Endothelial cell of umbilical vein (primary cell): ENCODE measurements at regions not wholly inside any gene's neighbourhood (a gene's known extent, or its start where the extent isn't known, plus 50 kb on each side); places are given as distances from the start of the nearest gene placed in this dataset.

Source experiments
- BruUV-seq: library from RNA; stranded (reverse); fragments of 400-500 nt; replicated peaks from 2 replicates; lab custom pipeline; 2021; lab: Mats Ljungman, UMichigan
- CTCF ChIA-PET: fragments of 300-600, 350-600 bp; sonication (Branson Sonifier 250); formaldehyde crosslinking; loops from one replicate; lab custom pipeline; 2021; ENCODE audit warnings: antibody characterized with exemption, inconsistent platforms; lab: Charles Lee
- POLR2A ChIA-PET: fragments of 300-600, 350-600 bp; sonication (Branson Sonifier 250); formaldehyde crosslinking; loops from one replicate; lab custom pipeline; 2021; ENCODE audit warnings: antibody characterized with exemption, inconsistent platforms; lab: Charles Lee
- DNase-seq: peaks from one replicate; pipeline ENCODE4 v3.0.0-alpha.2; 2011; ENCODE audit warnings: low read depth, low spot score
- FAIRE-seq: peaks from 2 replicates; lab custom pipeline; 2011; peaks lifted over from hg19 to GRCh38; lab: Jason Lieb, UNC
- H2AFZ ChIP-seq: 2 replicates; pipeline ENCODE4 v1.6.0; 2012; ENCODE audit warnings: low read depth, low read length, control low read depth, inconsistent platforms
- H3K27ac ChIP-seq: 2 replicates; pipeline ENCODE4 v1.5.1; 2011; ENCODE audit warnings: low read depth, mild to moderate bottlenecking, control low read depth, low read length, moderate library complexity; ENCODE audit not compliant: insufficient read depth
- H3K27me3 ChIP-seq, 2 experiments: 2 replicates each; pipeline versions ENCODE4 v1.6.0 to v1.6.1; 2011; ENCODE audit warnings: low read length in 2 of 2, mixed read lengths in 1 of 2; ENCODE audit not compliant: control insufficient read depth in 2 of 2, insufficient read depth in 2 of 2
- H3K36me3 ChIP-seq, 2 experiments: 2 replicates in 1 of 2; 3 replicates in 1 of 2; pipeline ENCODE4 v1.5.1; 2011; ENCODE audit warnings: low read length in 2 of 2, mild to moderate bottlenecking in 1 of 2, moderate library complexity in 1 of 2; ENCODE audit not compliant: control insufficient read depth in 2 of 2, insufficient read depth in 2 of 2; ENCODE audit errors: extremely low read depth in 1 of 2
- H3K4me1 ChIP-seq: 3 replicates; pipeline ENCODE4 v1.5.1; 2011; ENCODE audit warnings: mild to moderate bottlenecking, low read length; ENCODE audit not compliant: control insufficient read depth, insufficient read depth; ENCODE audit errors: extremely low read depth
- H3K4me2 ChIP-seq: 2 replicates; pipeline ENCODE4 v1.6.1; 2011; ENCODE audit warnings: low read length, control low read depth, mixed read lengths; ENCODE audit not compliant: insufficient read depth
- H3K4me3 ChIP-seq, 3 experiments: fragments of 200-600 bp in 1 of 3; sonication (generic), shearing (Covaris generic) in 1 of 3; replicated peaks in 1 of 3; 2 replicates each; pipeline ENCODE4 v1.5.1; 2011 to 2016; ENCODE audit warnings: control low read depth in 3 of 3, low read length in 3 of 3, mild to moderate bottlenecking in 2 of 3, inconsistent platforms in 1 of 3, low read depth in 1 of 3, moderate library complexity in 1 of 3; ENCODE audit not compliant: insufficient read depth in 1 of 3
- H3K79me2 ChIP-seq: 2 replicates; pipeline ENCODE4 v1.6.0; 2012; ENCODE audit warnings: low read length, inconsistent platforms; ENCODE audit not compliant: control insufficient read depth, insufficient read depth
- H3K9ac ChIP-seq: replicated peaks from 2 replicates; pipeline ENCODE3; 2011; ENCODE audit warnings: low read length, control low read depth; ENCODE audit not compliant: insufficient read depth; ENCODE audit errors: extremely low read depth
- H3K9me1 ChIP-seq: replicated peaks from 3 replicates; pipeline ENCODE4 v1.6.0; 2011; ENCODE audit warnings: mild to moderate bottlenecking, low read length; ENCODE audit not compliant: control insufficient read depth, insufficient read depth; ENCODE audit errors: extremely low read depth
- H3K9me3 ChIP-seq: replicated peaks from 2 replicates; pipeline ENCODE4 v1.5.1; 2012; ENCODE audit warnings: low read length, inconsistent platforms; ENCODE audit not compliant: control insufficient read depth, insufficient read depth
- H4K20me1 ChIP-seq: replicated peaks from 2 replicates; pipeline ENCODE3; 2011; ENCODE audit warnings: mild to moderate bottlenecking, low read length; ENCODE audit not compliant: control insufficient read depth, insufficient read depth; ENCODE audit errors: extremely low read depth
- FOS ChIP-seq: IDR thresholded peaks from 2 replicates; pipeline ENCODE4 v1.6.1; 2011; ENCODE audit warnings: mild to moderate bottlenecking, low read length, moderate library complexity, borderline replicate concordance; ENCODE audit not compliant: insufficient read depth
- GATA2 ChIP-seq: IDR thresholded peaks from 2 replicates; pipeline ENCODE4 v1.7.0; 2011; ENCODE audit warnings: low read depth, mild to moderate bottlenecking, moderate library complexity, mixed read lengths, low read length; ENCODE audit not compliant: insufficient read length, insufficient read depth
- JUN ChIP-seq: IDR thresholded peaks from 2 replicates; pipeline ENCODE4 v1.6.1; 2011; ENCODE audit warnings: borderline replicate concordance, low read depth; ENCODE audit not compliant: insufficient read length, insufficient read depth
- MYC ChIP-seq: IDR thresholded peaks from one replicate; pipeline ENCODE4 v1.6.1; 2011; ENCODE audit warnings: mild to moderate bottlenecking, low read depth, low read length
- POLR2A ChIP-seq: IDR thresholded peaks from 2 replicates; pipeline ENCODE4 v1.6.1; 2012; ENCODE audit warnings: low read depth, mild to moderate bottlenecking, control low read depth, low read length
- POLR2AphosphoS5 ChIP-seq: IDR thresholded peaks from 2 replicates; pipeline ENCODE4 v1.6.1; 2012; ENCODE audit warnings: low read depth, mild to moderate bottlenecking, control low read depth, low read length, moderate library complexity; ENCODE audit not compliant: insufficient read depth
- dilution Hi-C: fragments of 300-500 bp; cut with MboI; formaldehyde crosslinking; loops from one replicate; pipeline ENCODE4 v1.15.0; 2019; ENCODE audit warnings: low sequenced_read_pairs; ENCODE audit not compliant: extremely low pct_ligation_motif_present
- intact Hi-C: fragments of 100-400 bp; cut with micrococcal nuclease; formaldehyde crosslinking; loops from one replicate; pipeline ENCODE4 v1.10.0; 2022
- TF ChIP-seq, protein P1 (sequence below): IDR thresholded peaks from 2 replicates; pipeline ENCODE4 v1.6.1; 2011; ENCODE audit not compliant: insufficient read depth, insufficient read length
- TF ChIP-seq, protein P2 (sequence below), 2 donors: IDR thresholded peaks; 1 replicate in 1 of 2; 2 replicates in 1 of 2; pipeline ENCODE4 v1.5.1; 2011; ENCODE audit warnings: low read length in 2 of 2, mild to moderate bottlenecking in 2 of 2, moderate library complexity in 2 of 2, control low read depth in 1 of 2, inconsistent platforms in 1 of 2, low read depth in 1 of 2; ENCODE audit not compliant: insufficient read depth in 1 of 2; ENCODE audit errors: extremely low read depth in 1 of 2

DNA sequence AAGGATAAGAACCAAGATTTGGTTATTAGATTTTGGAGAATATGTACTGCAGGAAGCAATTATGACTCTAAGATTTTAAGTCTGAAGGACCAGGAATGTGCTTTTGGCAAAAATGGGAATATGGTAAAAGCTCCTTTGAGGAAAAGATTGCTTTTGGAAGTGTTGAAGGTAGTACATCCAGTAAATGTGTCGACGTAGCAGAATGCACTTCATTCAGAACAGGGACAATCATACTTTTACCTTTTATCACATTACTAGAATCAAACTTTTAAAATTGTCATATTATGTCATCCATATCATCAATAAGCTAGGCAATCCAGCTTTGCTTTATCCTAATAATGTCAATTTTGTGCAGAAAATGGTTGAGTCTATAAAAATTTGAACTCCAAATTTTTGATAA, 74.3 kb upstream of the MSTN start:
- CTCF ChIA-PET: interaction anchor here (1.0 to 1.9 kb wide), 4 partner anchors 10 to 18 kb away, joined by 3 to 8 read pairs (median 4); no protein-coding TSS in a partner anchor
- Histone ChIP-seq H2AFZ (no peak overlapping the region), H4K20me1 (no peaks in the 10 kb centered on the region), H3K4me1 (no peaks in the 10 kb centered on the region), H3K27me3 (no peaks in the 10 kb centered on the region), H3K9ac (no peak overlapping the region), H3K4me3 (no peak overlapping the region), H3K9me1 (no peaks in the 10 kb centered on the region), H3K36me3 (no peaks in the 10 kb centered on the region), H3K4me2 (no peak overlapping the region), H3K9me3 (no peaks in the 10 kb centered on the region), H3K27ac (no peak overlapping the region), H3K79me2 (no peaks in the 10 kb centered on the region)
- BruUV-seq: no TSS peak
- dilution Hi-C loops (no loop called here), intact Hi-C loops (no loop called here)
- POLR2A ChIA-PET: no interaction called here
- DNase-seq (no peak), FAIRE-seq (no peak)
- TF ChIP-seq MYC: no peak
- TF ChIP-seq, protein P1, sequence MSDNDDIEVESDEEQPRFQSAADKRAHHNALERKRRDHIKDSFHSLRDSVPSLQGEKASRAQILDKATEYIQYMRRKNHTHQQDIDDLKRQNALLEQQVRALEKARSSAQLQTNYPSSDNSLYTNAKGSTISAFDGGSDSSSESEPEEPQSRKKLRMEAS: no peak
- no peak for TF ChIP-seq POLR2AphosphoS5
- TF ChIP-seq GATA2: no peak
- TF ChIP-seq POLR2A: no peak
- no peak for TF ChIP-seq JUN
- TF ChIP-seq FOS: no peak
- TF ChIP-seq, protein P2, sequence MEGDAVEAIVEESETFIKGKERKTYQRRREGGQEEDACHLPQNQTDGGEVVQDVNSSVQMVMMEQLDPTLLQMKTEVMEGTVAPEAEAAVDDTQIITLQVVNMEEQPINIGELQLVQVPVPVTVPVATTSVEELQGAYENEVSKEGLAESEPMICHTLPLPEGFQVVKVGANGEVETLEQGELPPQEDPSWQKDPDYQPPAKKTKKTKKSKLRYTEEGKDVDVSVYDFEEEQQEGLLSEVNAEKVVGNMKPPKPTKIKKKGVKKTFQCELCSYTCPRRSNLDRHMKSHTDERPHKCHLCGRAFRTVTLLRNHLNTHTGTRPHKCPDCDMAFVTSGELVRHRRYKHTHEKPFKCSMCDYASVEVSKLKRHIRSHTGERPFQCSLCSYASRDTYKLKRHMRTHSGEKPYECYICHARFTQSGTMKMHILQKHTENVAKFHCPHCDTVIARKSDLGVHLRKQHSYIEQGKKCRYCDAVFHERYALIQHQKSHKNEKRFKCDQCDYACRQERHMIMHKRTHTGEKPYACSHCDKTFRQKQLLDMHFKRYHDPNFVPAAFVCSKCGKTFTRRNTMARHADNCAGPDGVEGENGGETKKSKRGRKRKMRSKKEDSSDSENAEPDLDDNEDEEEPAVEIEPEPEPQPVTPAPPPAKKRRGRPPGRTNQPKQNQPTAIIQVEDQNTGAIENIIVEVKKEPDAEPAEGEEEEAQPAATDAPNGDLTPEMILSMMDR (IDR thresholded peaks at IDR 0.05; ENCODE audit: extremely low read depth in 1 of 2, insufficient read depth in 1 of 2, low read depth in 1 of 2, low read length in 2 of 2): no peak
